NK-92 treated with Interleukin-12 subunit alpha and Interleukin-12 subunit beta, amount 100 ng/mL, for 24 hours (cell line): ENCODE measurements at regions not wholly inside any gene's neighbourhood (a gene's known extent, or its start where the extent isn't known, plus 50 kb on each side); places are given as distances from the start of the nearest gene placed in this dataset.
"Not testable (repeated sequence)": the region's sequence is repeated elsewhere in the genome, so short reads cannot be mapped to it uniquely, and the experiment has no call there.

Experiments used
- DNase-seq: peaks from one replicate; lab custom pipeline; 2025; lab: John Stamatoyannopoulos, UW

GRCh38 chr18:67134911-67135310, 381.6 kb downstream of the DSEL start:
- no peak for DNase-seq

DNA sequence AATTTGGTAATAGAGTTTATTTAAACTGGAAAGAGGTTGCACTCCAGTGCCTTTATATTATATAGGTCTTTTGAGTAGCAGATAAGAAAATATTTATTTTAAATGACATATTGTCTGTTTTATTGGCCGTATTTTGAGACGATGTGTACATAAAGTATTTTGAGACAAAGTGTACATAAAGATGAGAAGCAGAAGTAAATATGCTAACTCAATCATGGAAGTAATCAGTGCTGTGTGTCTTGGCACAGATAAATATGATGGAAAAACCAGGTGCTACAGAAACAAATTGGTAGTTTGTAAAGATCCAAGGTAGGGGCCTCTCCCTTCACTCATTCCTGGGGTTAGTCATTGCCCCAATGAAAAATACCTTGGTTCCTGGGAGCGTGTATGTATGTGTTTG, 382.9 kb downstream of the DSEL start:
- DNase-seq, result no peak

DNA sequence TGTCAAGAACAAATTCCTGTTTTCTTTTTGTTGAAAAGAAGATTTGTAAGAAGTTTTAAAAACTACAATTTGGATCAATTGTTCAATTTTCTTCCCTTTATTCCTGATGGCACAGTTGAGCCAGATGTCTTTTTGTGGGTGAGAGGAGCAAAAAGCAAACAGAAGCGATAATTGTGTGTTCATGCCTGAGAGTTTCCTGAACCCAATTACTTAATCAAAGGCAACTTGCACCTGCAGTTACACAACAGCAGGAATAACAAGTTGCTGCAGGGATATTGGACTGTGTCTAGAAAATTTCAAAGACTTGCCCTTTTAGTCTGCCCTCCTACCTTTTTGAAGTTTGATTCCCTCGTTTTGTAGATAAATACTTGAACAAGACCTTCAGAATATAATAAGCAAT, 383.6 kb downstream of the DSEL start:
- DNase-seq, result no peak

GRCh38 chr18:67131498-67131897, 385.0 kb downstream of the DSEL start:
- DNase-seq, result no peak

DNA sequence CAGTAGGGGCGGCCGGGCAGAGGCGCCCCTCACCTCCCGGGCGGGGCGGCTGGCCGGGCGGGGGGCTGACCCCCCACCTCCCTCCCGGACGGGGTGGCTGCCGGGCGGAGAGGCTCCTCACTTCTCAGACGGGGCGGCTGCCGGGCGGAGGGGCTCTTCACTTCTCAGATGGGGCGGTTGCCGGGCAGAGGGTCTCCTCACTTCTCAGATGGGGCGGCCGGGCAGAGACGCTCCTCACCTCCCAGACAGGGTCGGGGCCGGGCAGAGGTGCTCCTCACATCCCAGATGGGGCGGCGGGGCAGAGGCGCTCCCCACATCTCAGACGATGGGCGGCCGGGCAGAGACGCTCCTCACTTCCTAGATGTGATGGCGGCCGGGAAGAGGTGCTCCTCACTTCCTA, 389.8 kb downstream of the DSEL start:
- DNase-seq, result not testable (repeated sequence)

DNA sequence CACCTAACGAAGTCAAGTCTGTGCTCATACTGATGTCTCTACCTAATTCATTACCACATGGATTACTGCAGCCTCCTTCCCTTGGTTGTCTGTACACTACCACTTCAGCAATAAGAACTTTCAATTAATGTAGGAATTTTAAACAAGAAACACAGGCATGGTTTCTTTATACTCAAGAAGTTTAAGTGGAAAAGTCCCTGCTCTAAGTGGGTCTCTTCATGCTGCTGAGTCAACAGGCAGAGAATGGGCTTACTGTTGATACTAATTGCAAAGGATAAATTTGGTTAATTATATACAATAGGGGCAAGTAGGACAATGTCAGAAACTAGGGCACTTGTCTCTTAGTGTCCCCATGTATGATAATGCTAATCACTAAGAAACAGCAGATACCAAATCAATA, 392.6 kb downstream of the DSEL start:
- no peak for DNase-seq

- DNase-seq, result no peak
Measured at GRCh38 chr18:67117804-67118203, 398.7 kb downstream of the DSEL start.

GRCh38 chr18:67109535-67109934, 407.0 kb downstream of the DSEL start:
- DNase-seq, result no peak

GRCh38 chr18:67108894-67109293, 407.6 kb downstream of the DSEL start:
- DNase-seq, result no peak

GRCh38 chr18:67104700-67105284, 411.7 kb downstream of the DSEL start:
- peak; percentile 23 for DNase-seq

- DNase-seq, result no peak
Measured at GRCh38 chr18:67094123-67094522, 422.4 kb downstream of the DSEL start.

GRCh38 chr18:67092141-67092540, 424.4 kb downstream of the DSEL start:
- DNase-seq, result no peak

GRCh38 chr18:67081482-67082211, 434.9 kb downstream of the DSEL start:
- no peak for DNase-seq

DNA sequence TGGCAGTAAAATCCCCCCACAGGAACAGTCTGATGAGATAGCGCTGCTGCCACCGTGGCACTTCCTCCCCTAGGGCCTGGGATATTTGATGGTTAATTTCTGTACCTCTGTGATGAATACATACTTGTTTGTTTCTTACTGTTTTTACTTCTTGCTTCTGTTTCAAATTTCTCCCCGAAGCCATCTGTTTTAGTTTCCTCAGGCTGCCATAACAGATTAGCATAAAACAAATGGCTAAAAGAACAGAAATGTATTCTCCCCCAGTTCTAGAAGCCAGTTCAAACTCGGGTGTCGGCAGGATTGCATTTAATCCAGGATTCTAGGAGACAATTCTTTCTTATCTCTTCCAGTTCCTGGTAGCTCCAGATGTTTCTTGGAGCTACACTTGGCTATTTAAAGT, 435.9 kb downstream of the DSEL start:
- DNase-seq, result no peak

DNA sequence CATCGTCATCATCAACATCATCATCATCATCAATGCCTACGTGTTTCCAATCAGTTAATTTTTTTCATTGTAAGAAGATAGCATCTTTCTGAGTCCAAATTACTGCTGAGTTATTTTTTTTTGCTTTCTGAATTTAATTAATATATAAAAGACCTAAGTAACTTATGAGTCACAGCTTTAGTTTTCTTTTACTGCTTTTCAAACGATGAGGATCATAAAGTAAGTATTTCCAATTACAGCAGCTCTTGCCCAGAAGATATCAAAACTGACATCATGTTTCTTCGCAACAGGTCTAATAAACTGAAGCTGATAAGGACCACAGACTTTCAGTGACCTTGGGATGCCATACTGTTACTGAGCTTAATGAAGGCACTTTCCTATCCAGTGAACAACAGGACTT, 442.2 kb downstream of the DSEL start:
- DNase-seq, result no peak

DNA sequence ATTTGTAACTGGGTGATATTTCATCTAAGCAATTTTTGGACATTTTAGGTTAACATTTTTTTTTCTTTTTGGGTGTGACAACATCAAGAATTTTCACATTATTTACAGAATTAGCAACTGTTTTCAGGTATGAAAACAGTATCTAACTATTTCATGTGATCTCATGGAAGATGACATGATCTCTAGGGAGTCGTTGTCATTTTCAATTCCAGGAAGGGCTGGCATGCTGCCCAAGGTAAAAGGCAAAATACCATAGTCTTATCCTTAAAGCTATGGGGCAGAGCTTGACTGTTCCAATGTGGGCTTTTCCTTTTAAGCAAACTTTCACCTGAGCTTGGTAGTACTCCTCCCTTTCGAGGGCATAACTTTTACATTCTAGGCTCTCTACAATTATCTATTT, 443.7 kb downstream of the DSEL start:
- DNase-seq, result no peak

GRCh38 chr18:67068608-67069007, 447.9 kb downstream of the DSEL start:
- no peak for DNase-seq

DNA sequence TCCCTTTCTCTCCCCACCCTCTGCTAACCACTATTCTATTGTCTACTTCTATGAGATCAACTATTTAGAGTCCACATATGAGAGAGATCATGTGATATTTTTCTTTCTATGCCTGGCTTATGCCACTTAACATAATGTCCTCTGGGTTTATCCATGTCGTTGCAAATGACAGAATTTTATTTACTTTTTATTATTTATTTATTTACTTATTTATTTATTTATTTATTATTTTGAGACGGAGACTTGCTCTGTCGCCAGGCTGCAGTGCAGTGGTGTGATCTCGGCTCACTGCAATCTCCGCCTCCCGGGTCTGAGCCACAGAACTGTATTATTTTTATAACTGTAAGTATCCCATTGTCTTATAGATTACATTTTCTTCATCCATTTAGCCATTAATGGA, 443.4 kb upstream of the CDH19 start:
- DNase-seq, result no peak

DNA sequence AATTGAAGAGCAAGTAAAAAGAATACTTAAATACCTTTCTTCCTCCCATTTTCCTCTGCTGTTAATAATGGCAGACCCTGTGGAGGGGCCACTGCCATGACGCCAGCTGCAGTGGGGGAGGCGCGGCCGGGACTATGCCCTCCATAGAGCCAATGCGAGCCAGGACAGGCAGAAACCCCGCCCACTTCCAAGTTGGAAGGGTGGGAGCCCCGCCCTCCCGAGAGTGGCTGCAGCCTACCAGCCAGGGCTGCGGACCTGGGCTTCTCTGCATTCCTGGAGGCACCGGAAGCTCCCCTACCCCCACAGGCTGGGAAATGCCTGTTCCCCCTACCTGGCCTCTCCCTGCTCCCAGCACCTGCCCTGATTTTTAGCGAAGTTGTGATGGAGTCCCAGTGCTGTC, 439.4 kb upstream of the CDH19 start:
- no peak for DNase-seq

DNA sequence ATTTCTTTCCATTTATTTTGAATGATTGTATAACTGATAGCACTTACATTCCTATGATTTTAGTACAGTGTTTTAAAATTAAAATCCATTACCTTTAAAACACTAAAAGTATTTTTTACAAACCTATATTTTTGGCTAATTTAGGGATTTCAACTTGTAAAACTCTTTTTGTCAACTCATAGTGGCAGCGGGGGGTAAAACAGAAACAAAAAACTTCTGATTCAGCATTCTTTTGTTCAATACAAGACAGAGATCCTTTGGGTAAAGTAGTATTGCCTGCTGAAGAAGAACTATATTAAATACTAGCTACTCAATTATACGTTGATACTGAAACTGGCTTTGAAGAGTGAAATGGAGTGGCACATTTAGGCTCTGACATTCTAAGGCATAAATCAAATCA, 437.4 kb upstream of the CDH19 start:
- DNase-seq, result no peak

- no peak for DNase-seq
Measured at GRCh38 chr18:67035026-67035425, 431.1 kb upstream of the CDH19 start.

GRCh38 chr18:67023059-67023458, 419.2 kb upstream of the CDH19 start:
- no peak for DNase-seq

GRCh38 chr18:67010919-67011318, 407.0 kb upstream of the CDH19 start:
- DNase-seq, result no peak

DNA sequence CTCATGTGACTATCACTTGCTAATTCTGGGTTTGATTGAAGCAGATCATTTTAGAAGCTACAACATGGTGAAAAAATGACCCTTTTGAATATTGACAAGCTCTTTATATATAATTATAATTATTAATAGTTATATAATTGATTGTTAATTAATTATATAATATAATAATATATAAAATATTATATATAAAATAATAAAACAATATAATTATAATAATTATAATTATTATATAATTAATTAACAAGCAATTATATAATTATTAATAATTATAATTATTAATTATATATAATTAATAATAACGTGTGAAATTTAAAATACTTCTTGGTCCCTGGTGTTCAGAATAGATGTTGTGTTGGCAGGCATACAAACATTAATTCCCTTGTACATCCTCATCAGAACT, 404.1 kb upstream of the CDH19 start:
- no peak for DNase-seq
